HG03108 (cell line): ENCODE measurements at regions not wholly inside any gene's neighbourhood (a gene's known extent, or its start where the extent isn't known, plus 50 kb on each side); places are given as distances from the start of the nearest gene placed in this dataset.

Experiments
- ATAC-seq: cut with Tn5 transposase; IDR thresholded peaks from one replicate; pipeline ENCODE4 v1.9.1; 2021; ENCODE audit warnings: moderate library complexity; ENCODE audit not compliant: unreplicated experiment

DNA sequence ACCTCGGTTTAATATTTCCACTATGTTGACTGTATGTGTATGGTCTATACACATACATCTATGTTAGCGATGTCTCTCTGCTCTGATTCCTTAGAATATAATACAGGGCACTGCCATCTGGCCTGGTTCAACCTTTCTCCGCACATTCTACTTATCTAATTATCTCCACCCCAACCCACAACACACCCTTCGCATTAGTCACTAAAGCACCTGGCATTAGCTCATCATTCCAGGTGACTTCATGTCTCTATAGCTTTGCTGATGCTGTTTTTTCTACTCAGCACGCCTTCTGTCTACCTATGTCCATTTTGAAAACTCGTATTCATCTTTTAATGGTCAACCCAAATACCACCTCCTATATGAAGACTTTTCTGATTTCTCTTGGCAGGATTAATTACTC is 425.2 kb upstream of the RASGEF1B start:
- no peak for ATAC-seq

DNA sequence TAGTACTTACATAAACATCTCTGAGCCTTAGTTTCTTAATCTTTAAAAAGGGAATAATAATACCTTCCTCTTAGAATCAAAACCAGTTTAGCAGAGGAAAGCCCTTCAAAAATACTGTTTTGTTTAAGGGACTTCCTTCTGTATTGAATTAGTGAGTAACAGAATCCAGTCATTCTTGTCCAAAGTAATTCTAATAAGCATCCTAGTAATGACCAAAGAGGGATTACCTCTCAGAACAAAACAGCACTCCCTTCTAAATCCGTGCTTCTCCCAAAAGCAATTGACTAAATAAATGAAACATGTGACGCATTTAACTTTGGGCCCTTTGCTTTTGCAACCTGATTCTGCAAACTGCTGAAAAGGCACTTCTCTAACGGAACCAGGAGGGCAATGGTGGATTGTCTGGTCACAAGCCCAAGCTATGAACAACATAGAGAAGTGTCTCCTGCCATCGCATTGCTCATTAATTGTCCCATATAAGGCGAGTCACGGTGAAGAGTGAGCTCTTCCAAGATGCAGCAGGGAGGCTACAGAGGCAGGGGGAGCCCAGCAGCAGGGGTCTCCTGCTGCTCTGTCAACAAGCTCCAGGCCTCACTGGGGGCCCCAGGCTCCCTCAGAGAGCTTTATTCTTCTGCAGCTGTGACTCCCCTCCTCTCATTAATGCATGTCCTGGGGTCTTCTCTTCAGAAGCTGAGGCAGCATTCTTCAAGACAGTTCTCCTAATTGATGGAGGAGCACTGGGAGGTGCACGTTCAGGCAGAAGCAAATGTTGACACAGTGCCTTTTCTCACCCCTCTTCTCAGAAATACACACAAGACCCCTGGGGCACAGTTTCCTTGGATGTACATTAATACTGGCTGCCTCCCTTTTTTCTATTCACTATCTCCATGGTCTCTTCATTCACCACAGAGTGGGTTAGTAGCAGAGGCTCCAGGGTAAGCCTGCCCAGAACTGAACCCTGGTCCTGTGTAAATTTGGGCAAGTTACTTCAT is 419.6 kb upstream of the RASGEF1B start:
- no peak for ATAC-seq

DNA sequence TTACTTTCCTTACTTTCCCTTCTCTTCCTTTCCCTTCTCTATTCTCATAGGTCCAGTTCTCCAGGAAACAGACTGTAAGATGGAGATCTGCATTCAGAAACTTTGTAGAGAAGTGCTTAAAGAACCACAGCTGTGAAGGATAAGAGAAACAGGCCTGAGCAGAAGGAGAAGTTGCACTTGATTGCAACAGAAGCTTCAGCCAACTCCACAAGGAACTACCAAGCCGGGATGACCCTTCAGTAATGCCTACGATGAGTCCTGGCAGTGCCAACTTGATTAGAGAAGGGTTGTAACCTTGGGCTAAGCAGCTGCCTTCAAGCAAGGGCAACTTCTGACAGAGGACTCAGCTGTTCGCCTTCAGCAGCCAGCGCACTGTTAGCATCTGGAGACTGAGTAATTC is 413.3 kb upstream of the RASGEF1B start:
- ATAC-seq = no peak

DNA sequence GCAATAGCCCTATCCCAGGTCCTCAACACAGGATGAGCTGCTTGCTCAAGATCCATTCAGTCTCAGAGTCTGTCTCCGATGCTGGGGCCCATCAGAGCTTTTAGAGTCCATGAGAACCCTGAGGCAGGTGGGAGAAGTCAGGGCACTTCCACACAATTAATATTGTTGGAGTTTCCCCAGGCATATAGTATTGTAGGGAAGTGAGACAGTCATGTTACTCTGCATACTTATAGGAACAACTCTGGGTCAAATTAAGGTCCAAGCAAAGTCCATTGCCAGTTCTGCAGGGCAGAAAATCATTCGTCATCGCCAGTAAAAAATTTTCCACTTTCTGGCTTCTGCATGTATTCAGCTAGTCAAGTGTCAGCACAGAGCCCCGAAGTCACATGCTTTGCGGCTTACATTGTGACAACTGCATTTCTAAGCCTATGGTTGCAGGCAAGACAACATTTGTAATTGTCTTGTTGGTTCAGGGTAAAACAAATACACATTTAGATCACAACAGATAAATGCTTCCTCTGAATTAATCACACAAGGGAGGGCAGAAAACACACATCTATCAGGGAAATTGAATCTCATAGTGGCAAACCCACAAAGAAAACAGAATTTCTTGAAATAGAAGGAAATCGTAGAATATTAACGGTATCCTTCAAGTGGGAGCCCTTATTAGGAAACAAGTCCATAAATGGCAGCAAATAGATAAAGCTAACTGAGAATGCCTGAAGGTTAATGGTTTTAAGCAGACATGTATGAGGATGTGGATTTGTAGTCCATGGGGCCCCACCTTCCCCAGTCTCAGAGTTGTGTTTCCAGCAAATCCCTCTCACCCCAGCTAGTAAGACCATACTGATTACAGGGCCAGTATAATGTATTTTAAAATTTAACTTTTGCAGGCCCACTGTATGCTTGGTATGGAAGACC is 412.1 kb upstream of the RASGEF1B start:
- no peak for ATAC-seq

DNA sequence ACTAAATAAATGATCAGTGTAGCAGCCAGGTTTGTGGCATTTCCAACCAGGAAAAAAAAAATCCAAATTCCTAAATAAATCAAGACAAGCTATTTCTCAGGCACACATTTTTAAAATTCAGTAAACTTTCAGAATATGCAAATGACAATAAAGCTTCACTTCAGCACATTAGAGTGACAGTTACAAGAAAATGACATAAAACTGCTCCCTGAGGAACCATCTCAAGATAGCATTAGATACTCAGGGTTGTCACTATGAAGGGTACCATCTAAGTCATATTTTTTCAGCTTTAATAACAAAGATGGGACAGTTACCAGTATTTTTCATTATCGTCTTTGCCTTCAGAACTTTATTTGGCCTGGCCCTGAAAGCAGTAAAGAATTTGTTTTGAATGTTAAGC is 411.3 kb upstream of the RASGEF1B start:
- ATAC-seq = no peak

DNA sequence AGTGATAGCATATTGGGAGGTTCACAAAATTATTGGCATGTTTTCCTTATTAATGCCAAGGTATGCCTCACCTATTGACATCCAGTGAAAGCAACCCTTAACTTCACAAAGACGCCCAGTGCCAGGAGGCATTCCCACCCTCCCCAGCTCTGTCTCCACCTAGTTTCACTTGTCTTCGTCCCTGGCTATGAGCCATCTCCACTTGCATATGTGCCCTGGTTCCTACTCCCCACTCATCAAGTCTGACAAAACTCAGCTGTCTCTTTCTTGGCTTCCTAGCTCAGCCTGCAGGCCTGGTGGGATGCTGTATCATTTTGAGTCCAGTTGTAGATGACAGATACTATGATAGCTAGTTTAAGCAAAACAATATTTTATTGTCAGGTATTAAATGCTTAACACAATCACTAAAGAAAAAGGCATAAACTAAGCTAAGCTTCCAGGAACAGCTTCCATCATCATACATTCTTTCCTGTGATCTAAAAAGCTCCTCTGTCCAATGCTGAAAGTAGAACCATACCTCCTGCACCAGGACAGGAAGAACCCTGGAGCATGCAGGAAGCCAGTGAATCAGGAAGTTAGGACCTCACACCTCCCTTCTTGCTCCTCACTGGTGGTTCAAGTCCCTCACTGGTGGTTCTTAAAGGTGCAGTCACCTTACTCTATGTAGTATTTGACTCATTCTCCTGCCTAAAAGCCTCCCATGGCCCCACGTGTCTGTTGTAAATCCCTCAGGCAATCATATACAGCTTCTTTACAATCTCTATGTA is 410.3 kb upstream of the RASGEF1B start:
- no peak for ATAC-seq

DNA sequence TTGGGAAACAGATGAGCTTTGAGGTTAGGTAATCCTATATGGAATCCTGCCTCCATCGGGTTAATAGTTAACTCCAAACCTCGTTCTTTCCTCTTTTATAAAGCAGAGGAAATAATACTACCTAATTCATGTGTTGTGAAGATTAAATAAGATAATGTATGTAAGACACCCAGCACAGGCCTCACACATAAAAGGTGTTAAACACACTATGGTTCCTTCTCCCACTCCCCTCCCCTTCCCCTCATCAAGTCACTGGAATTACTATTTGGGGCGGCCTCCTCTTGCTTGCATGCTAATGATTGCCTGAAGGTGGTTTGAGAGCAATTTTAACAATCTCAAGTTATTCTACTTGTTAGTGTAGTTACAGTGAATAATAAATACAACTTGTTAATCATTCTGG is 404.4 kb upstream of the RASGEF1B start:
- no peak for ATAC-seq

DNA sequence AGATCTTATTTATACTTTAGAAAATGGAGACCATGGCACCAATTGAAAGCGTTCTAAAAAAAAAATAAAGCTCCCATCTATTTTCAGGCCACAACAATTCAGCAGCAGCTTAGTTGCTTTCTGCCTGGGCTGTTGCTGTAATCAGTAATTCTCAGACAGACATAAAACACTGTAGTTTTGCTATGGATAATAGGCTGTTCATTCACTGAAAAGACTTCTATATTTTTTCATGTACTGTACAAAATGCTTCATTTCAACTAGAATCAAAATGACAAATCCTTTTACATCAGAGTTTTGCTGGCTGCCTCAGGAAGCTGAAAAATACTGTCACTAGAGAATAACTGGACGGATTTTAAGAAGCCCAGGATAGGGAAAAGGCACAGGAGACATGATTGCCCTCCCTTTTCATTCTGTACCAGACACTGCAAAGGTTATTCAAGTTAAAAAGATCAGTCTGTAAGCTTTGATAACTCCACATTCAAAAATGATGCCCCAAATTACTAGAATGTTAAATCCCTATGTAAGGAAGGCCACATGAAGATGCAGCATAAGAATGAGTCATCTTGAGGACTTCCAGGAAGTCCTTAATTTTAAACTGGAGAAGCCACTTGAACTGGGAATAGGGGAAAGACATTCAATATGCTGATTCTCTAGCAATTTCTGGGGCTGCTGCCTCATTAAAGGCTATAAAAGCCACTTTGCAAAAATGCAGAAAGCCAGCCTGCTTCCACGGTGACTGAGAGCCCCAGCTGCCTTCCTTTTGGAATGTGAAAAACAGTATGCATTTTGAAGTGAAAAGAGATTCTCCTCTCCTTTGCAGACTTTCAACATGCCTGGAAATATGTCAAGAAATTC is 403.2 kb upstream of the RASGEF1B start:
- ATAC-seq = no peak

DNA sequence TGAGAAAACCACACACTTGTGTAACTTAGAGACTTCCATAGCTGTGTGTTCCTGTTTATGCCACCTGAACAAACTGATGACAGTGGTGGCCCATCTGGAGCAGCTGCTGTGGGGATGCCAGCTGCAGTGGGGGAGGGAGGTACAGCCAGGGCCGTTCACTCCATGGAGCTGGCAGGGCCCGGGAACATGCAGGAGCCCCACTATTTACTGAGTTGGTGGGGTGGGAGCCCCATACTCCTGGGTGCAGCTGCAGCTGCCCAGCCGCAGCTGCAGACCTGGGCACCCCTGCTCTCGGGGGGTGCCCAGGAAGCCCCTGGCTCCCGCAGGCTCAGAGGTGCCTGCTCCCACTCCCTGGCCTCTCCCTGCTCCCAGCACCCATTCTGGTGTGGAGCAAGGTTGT is 398.6 kb upstream of the RASGEF1B start:
- ATAC-seq = no peak

DNA sequence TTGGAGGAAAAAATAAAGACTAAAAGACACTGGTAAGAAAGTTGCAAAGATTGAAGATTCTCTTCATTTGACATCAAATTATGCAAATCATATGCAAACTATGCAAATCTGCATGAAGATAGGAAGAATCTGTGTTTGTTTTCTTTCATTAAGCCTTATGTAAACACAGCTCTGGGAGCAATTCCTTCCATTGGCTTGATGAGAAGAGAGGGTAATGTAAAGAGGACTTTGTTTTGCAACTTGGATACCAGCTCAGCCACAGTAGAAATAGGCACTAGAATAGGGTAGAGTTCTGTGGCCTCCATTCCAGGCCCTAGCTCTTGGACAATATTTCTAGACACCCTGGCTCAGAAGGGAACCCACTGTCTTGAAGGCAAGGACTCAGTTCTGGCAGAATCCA is 388.4 kb upstream of the RASGEF1B start:
- ATAC-seq = no peak

DNA sequence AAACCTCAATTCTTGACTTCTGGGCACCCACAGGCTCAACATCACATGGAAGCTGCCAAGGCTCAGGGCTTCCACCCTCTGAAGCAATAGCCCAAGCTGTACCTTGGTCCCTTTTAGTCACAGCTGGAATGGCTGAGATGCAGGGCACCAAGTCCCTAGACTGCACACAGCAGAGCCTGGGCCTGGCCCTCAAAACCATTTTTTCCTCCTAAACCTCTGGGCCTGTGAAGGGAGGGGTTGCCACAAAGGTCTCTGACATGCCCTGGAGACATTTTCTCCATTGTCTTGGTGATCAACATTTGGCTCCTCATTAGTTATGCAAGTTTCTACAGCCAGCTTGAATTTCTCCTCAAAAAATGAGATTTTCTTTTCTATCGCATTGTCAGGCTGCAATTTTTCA is 382.7 kb upstream of the RASGEF1B start:
- ATAC-seq = no peak

DNA sequence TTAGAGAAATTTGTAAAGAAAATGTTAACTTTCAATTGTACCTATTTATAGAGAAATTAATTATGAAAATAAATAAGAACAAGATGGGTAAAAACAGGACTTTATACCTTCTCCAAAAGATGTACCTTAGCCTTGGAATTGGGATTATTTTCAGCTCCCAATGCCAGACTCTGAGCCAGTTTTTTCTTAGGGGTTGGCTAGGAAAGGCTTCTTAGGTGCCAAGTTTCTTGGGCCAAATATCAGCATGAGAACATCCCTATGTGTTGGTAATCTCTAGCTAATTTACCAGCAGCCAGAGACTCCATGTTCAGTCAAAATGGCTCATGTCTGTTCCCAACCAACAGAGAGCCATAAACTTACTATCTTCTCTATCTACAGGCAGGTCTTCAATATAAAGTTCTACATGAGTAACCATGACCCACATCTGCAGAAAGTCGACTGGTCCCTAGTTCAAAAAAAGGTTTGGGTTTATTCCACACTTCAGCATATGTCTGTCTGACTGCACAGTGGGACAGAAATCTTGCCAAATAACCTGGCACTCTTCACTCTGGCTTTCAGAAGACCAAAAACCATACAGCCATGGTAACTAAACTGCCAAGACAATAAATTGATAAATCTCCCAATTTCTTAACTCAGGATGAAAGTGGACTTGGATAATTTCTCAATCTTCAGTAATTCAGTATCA is 380.5 kb upstream of the RASGEF1B start:
- no peak for ATAC-seq

DNA sequence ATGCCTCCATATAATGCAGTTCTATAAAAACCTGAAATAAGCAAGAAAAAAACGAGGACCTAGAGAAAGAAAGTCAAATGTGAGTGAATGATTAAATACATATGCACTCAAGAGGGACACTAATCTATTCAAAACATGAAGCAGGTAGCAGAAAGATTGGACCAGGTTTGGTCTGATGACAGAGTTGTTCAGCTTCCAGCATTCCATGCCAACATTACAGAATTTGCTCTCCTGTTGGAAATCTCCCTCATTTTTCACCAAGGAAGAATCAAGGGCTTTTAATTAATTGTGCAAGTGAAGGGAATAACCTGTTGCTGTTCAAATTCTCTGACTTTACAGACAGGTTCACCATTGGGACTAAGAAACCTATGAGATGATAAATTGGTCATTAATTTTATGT is 379.0 kb upstream of the RASGEF1B start:
- no peak for ATAC-seq

DNA sequence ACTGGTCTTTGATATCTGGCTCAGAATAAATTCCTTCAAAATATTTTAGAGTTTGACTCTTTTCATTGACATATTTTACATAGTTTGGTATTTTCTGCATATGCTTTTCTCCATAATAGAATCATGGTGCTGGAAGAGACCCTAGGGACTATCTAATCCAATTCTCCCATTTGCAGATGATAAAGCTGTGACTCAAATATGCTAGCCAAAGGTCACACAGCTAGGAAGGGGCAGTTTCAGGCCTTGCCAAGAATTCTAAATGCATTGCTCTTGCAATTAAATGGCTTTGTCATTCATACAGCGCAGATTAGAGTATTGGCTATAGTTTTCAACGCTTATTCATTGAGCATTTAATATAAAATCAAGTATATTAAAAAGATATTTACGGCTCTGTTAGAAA is 374.1 kb upstream of the RASGEF1B start:
- ATAC-seq = no peak

DNA sequence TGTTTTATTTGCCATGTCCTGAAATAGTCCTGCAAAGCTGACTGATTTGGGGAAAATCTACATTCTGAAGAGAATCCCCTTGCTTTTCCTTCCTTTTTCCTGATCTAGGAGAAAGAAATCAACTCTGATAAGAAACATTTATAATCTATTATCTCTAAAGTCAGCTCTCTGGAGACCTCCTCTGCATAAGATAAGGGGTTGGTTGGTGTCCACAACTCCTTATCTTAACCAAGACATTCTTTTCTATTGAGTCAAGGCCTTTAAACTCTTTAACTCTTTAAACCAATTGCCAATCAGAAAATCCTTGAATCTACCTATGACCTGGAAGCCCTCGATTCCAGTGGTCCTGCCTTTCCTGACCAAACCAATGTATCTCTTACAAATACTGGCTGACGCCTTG is 373.6 kb upstream of the RASGEF1B start:
- no peak for ATAC-seq

DNA sequence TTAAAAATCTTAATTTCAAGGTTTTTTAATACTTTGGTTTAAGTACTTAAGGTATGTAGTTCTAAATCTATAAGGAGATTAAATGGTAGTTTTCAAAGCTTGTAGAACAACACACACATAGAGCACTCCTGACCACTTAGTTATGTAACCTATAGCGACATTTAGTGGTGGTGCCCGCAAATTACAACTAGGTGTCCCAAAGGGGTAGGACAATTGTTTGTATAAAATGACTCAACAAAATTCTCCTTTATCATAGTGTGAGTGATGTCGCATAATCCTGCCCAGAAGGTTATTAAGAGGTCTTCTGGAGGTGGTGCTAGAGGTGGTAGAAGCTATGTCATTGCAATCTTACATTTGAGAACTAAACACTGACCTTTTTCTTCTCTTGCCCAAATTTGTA is 373.0 kb upstream of the RASGEF1B start:
- no peak for ATAC-seq

DNA sequence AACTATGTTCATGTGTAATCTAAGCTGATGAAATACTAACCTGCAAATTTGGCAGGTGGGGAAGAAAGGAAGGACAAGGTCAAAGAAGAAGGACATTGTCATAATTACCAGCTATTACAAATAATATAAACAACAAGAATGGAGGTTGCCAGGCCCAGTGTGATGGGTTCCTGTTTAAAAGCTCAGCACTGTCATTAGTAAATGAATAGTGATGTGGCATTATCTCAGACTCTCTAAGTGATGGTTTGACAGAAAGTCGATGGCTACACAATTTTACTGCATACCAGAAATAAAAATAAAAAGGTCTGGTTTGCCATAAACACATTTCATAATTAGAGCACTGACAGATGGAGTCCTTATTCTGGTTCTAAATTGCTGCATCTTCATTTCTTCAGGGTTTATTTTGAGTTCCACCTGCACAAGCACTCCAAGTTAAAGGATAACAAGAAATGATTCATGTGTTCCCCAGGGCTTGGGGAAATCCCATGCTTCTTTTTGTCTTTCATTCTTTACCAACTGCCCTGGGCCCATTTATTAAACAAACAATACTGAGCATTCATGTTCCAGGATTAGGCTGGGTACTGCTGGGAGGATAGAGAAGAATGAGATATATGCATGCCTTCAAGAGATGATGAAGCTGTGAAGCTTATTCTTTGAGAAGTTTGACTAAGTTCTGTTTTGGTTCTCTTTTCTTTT is 367.8 kb upstream of the RASGEF1B start:
- ATAC-seq = no peak

DNA sequence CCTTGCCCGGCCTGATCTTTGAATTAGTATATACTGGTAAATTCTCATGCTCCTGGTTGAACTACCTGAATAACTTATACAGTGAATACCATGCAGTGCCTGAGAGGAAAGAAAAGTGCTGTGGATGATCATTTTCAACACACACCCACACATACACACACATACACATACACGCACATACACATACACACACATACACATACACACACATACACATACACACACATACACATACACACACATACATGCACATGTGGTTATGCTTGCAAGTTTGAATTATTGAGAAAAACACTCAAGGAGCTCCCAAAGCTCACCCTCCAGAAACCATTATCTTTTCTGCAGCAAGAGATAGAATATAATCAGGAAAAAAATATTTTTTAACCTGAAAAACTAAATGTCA is 366.9 kb upstream of the RASGEF1B start:
- no peak for ATAC-seq

DNA sequence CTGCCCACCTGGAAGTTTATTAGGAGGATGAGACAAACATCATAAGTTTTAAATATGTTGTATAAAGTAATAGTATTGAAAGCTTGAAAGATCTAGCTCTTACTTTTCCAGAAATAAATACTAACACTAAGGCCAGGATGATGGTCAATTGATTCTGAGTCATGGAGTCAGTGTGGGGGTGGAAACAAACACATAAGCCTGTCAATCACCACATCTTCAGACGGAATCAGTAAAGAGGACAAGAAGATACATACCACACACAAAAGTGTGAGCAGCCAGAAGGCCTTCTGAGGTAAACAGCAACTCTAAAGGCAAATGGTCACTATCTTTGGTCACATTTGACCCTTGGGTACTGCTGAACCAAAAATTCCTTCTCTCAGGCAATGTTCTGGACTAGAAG is 365.0 kb upstream of the RASGEF1B start:
- no peak for ATAC-seq
